ENCODE measurements at regions not wholly inside any gene's neighbourhood (a gene's known extent, or its start where the extent isn't known, plus 50 kb on each side); places are given as distances from the start of the nearest gene placed in this dataset.

DNA sequence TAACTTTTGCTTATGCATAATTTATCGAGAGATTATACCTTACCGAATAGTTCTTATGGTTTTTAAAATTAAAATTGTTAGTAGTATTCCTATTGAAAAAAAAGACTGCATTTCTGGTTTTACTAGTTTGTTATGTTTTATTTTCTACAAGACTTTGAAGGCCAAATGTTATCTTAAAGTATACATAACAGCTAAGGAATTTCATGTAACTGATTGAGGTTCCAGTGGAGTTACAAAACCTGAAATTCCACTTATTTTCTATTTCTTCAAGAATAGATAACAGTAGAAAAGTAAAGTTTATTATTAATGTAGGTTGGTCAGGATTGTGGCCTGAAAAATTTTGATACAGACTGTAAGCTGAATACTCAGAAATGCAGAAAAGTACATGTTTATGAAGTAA, 1216.0 kb upstream of the PCDH20 start:
- no peak for TF ChIP-seq POLR2AphosphoS5 (IDR thresholded peaks at IDR 0.05)
- TF ChIP-seq, protein P1, sequence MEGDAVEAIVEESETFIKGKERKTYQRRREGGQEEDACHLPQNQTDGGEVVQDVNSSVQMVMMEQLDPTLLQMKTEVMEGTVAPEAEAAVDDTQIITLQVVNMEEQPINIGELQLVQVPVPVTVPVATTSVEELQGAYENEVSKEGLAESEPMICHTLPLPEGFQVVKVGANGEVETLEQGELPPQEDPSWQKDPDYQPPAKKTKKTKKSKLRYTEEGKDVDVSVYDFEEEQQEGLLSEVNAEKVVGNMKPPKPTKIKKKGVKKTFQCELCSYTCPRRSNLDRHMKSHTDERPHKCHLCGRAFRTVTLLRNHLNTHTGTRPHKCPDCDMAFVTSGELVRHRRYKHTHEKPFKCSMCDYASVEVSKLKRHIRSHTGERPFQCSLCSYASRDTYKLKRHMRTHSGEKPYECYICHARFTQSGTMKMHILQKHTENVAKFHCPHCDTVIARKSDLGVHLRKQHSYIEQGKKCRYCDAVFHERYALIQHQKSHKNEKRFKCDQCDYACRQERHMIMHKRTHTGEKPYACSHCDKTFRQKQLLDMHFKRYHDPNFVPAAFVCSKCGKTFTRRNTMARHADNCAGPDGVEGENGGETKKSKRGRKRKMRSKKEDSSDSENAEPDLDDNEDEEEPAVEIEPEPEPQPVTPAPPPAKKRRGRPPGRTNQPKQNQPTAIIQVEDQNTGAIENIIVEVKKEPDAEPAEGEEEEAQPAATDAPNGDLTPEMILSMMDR (IDR thresholded peaks at IDR 0.05), result no peak

Measured in esophagus muscularis mucosa (tissue), 3 donors.